Mesenchymal stem cell (in vitro differentiated cells and primary cell): ENCODE measurements at regions not wholly inside any gene's neighbourhood (a gene's known extent, or its start where the extent isn't known, plus 50 kb on each side); places are given as distances from the start of the nearest gene placed in this dataset.

ENCODE experiments used
- DNase-seq: peaks from one replicate; pipeline ENCODE4 v3.0.0-alpha.2; 2013
- H2AFZ ChIP-seq: one replicate; pipeline ENCODE4 v1.6.1; 2013; ENCODE audit warnings: low read depth, mild to moderate bottlenecking, control low read depth, inconsistent platforms, low read length, moderate library complexity
- H2AK5ac ChIP-seq: 2 replicates; pipeline ENCODE4 v1.6.1; 2013; ENCODE audit warnings: low read length, moderate library complexity, mild to moderate bottlenecking, inconsistent platforms; ENCODE audit not compliant: severe bottlenecking
- H2BK120ac ChIP-seq: one replicate; pipeline ENCODE4 v1.6.1; 2013; ENCODE audit warnings: low read depth, mild to moderate bottlenecking, inconsistent platforms, low read length, moderate library complexity
- H2BK12ac ChIP-seq, 2 experiments: one replicate each; pipeline ENCODE4 v1.6.1; 2013; ENCODE audit warnings: inconsistent platforms in 2 of 2, low read length in 2 of 2, mild to moderate bottlenecking in 2 of 2, moderate library complexity in 2 of 2, control low read depth in 1 of 2
- H2BK15ac ChIP-seq: one replicate; pipeline ENCODE4 v1.6.1; 2013; ENCODE audit warnings: mild to moderate bottlenecking, low read depth, inconsistent platforms; ENCODE audit not compliant: poor library complexity, severe bottlenecking
- H2BK5ac ChIP-seq: 2 replicates; pipeline ENCODE4 v1.6.1; 2013; ENCODE audit warnings: low read depth, mild to moderate bottlenecking, low read length, control low read depth, inconsistent platforms; ENCODE audit not compliant: poor library complexity, severe bottlenecking
- H3K14ac ChIP-seq, 2 experiments: one replicate each; pipeline ENCODE4 v1.6.1; 2013; ENCODE audit warnings: inconsistent platforms in 2 of 2, low read length in 2 of 2, control low read depth in 1 of 2, mild to moderate bottlenecking in 1 of 2, moderate library complexity in 1 of 2
- H3K18ac ChIP-seq, 2 experiments: one replicate each; pipeline ENCODE4 v1.6.1; 2013; ENCODE audit warnings: inconsistent platforms in 2 of 2, low read length in 2 of 2, control low read depth in 1 of 2, low read depth in 1 of 2, mild to moderate bottlenecking in 1 of 2
- H3K23ac ChIP-seq, 2 experiments: one replicate each; pipeline ENCODE4 v1.6.1; 2013; ENCODE audit warnings: inconsistent platforms in 2 of 2, low read length in 2 of 2, mild to moderate bottlenecking in 2 of 2, moderate library complexity in 2 of 2, control low read depth in 1 of 2
- H3K27ac ChIP-seq: 2 replicates; pipeline ENCODE4 v1.5.1; 2013; ENCODE audit warnings: mild to moderate bottlenecking, moderate library complexity, low read length, control low read depth, inconsistent platforms; ENCODE audit not compliant: poor library complexity, severe bottlenecking
- H3K27me3 ChIP-seq, 2 experiments: 2 replicates each; pipeline versions ENCODE4 v1.6.1 to v1.7.0; 2013; ENCODE audit warnings: low read length in 2 of 2, mild to moderate bottlenecking in 2 of 2, moderate library complexity in 2 of 2, control low read depth in 1 of 2, inconsistent platforms in 1 of 2; ENCODE audit not compliant: control insufficient read depth in 1 of 2, insufficient read depth in 1 of 2
- H3K36me3 ChIP-seq, 2 experiments: 2 replicates each; pipeline versions ENCODE4 v1.6.1 to v1.7.0; 2013; ENCODE audit warnings: low read length in 2 of 2, control low read depth in 1 of 2, inconsistent platforms in 1 of 2, low read depth in 1 of 2, mild to moderate bottlenecking in 1 of 2; ENCODE audit not compliant: insufficient read depth in 2 of 2, control insufficient read depth in 1 of 2
- H3K4ac ChIP-seq, 2 experiments: one replicate each; pipeline ENCODE4 v1.6.1; 2013; ENCODE audit warnings: inconsistent platforms in 2 of 2, low read length in 2 of 2, mild to moderate bottlenecking in 2 of 2, moderate library complexity in 2 of 2, control low read depth in 1 of 2, low read depth in 1 of 2
- H3K4me1 ChIP-seq: 2 replicates; pipeline ENCODE4 v1.6.1; 2013; ENCODE audit warnings: low read depth, low read length, control low read depth; ENCODE audit not compliant: control insufficient read depth, insufficient read depth
- H3K4me2 ChIP-seq: 2 replicates; pipeline ENCODE4 v1.6.1; 2013; ENCODE audit warnings: low read length, mild to moderate bottlenecking, inconsistent platforms; ENCODE audit not compliant: poor library complexity, severe bottlenecking
- H3K4me3 ChIP-seq, 2 experiments: 2 replicates each; pipeline versions ENCODE4 v1.5.1 to v1.7.0; 2013; ENCODE audit warnings: low read length in 2 of 2, mild to moderate bottlenecking in 2 of 2, control low read depth in 1 of 2, low read depth in 1 of 2; ENCODE audit not compliant: insufficient read depth in 1 of 2
- H3K79me1 ChIP-seq: replicated peaks from 2 replicates; pipeline ENCODE4 v1.6.1; 2013; ENCODE audit warnings: mild to moderate bottlenecking, control low read depth, low read length, inconsistent platforms; ENCODE audit not compliant: poor library complexity, severe bottlenecking
- H3K9ac ChIP-seq: 2 replicates; pipeline ENCODE4 v1.7.0; 2013; ENCODE audit warnings: mild to moderate bottlenecking, low read length, moderate library complexity
- H3K9me3 ChIP-seq: 2 replicates; pipeline ENCODE4 v1.7.0; 2013; ENCODE audit warnings: mild to moderate bottlenecking, low read length; ENCODE audit not compliant: control insufficient read depth
- H4K8ac ChIP-seq: one replicate; pipeline ENCODE4 v1.6.1; 2013; ENCODE audit warnings: inconsistent platforms, mild to moderate bottlenecking, low read length, moderate library complexity
- H4K91ac ChIP-seq: one replicate; pipeline ENCODE4 v1.6.1; 2013; ENCODE audit warnings: mild to moderate bottlenecking, low read length, inconsistent platforms
- WGBS: methylation state at CpG from one replicate; pipeline ENCODE4 v1.1.7; 2013; ENCODE audit warnings: mixed read lengths; 5-methylcytosine and 5-hydroxymethylcytosine counted together

- no peak overlapping the region for H2AFZ ChIP-seq
- H3K27me3 ChIP-seq = peaks cover 0 to 15% of the 10 kb centered on the region in 2 experiments
- H3K4me1 ChIP-seq = no peaks in the 10 kb centered on the region
- H3K9ac ChIP-seq = no peak overlapping the region
- H3K9me3 ChIP-seq = peaks cover 3% of the 10 kb centered on the region
- H3K23ac ChIP-seq = no peak overlapping the region
- no peak overlapping the region for H4K91ac ChIP-seq
- no peak overlapping the region for H3K27ac ChIP-seq
- H2BK5ac ChIP-seq = no peak overlapping the region
- H3K14ac ChIP-seq = no peak overlapping the region
- H2AK5ac ChIP-seq = no peak overlapping the region
- no peak for DNase-seq
- no peaks in the 10 kb centered on the region for H3K36me3 ChIP-seq
- 70% methylated on average over 3 of the region's 3 CpGs for WGBS
- no peak overlapping the region for H2BK15ac ChIP-seq
- H3K18ac ChIP-seq = no peak overlapping the region
- no peaks in the 10 kb centered on the region for H3K79me1 ChIP-seq
- no peak overlapping the region for H3K4ac ChIP-seq
- no peak overlapping the region for H4K8ac ChIP-seq
- H2BK120ac ChIP-seq = no peak overlapping the region
- H3K4me2 ChIP-seq = no peak overlapping the region
- no peak overlapping the region for H3K4me3 ChIP-seq
- H2BK12ac ChIP-seq = no peak overlapping the region
Observed at GRCh38 chr12:5343711-5344110, 88.2 kb upstream of the NTF3 start.

GRCh38 chr12:5344131-5344530 lies 87.8 kb upstream of the NTF3 start:
- no peak for DNase-seq
- Histone ChIP-seq H4K8ac (no peak overlapping the region), H3K23ac (no peak overlapping the region), H3K4me3 (no peak overlapping the region), H3K36me3 (no peaks in the 10 kb centered on the region), H3K79me1 (no peaks in the 10 kb centered on the region), H3K4ac (no peak overlapping the region), H3K9me3 (peaks cover 3% of the 10 kb centered on the region), H2AFZ (no peak overlapping the region), H3K4me1 (no peaks in the 10 kb centered on the region), H3K14ac (no peak overlapping the region), H2BK15ac (no peak overlapping the region), H3K18ac (no peak overlapping the region), H3K27ac (no peak overlapping the region), H4K91ac (no peak overlapping the region), H3K4me2 (no peak overlapping the region), H2BK12ac (no peak overlapping the region), H3K27me3 (peaks cover 0 to 15% of the 10 kb centered on the region in 2 experiments), H2BK5ac (no peak overlapping the region), H2AK5ac (no peak overlapping the region), H3K9ac (no peak overlapping the region), H2BK120ac (no peak overlapping the region)
- WGBS = 100% methylated on average over 2 of the region's 4 CpGs

GRCh38 chr12:5345534-5345933 lies 86.4 kb upstream of the NTF3 start:
- no peak for DNase-seq
- Histone ChIP-seq H3K9ac (no peak overlapping the region), H3K14ac (no peak overlapping the region), H3K9me3 (peaks cover 3% of the 10 kb centered on the region), H3K79me1 (no peaks in the 10 kb centered on the region), H3K27ac (no peak overlapping the region), H3K36me3 (no peaks in the 10 kb centered on the region), H3K27me3 (peaks cover 0 to 20% of the 10 kb centered on the region in 2 experiments), H4K8ac (no peak overlapping the region), H3K23ac (no peak overlapping the region), H3K4me1 (no peaks in the 10 kb centered on the region), H3K4ac (no peak overlapping the region), H2BK15ac (no peak overlapping the region), H2BK5ac (no peak overlapping the region), H2AFZ (no peak overlapping the region), H4K91ac (no peak overlapping the region), H2BK12ac (no peak overlapping the region), H3K4me3 (no peak overlapping the region), H3K18ac (no peak overlapping the region), H3K4me2 (no peak overlapping the region), H2AK5ac (no peak overlapping the region), H2BK120ac (no peak overlapping the region)

GRCh38 chr12:5348057-5348456 lies 83.9 kb upstream of the NTF3 start:
- Histone ChIP-seq H3K9ac (no peak overlapping the region), H2AK5ac (no peak overlapping the region), H2AFZ (no peak overlapping the region), H4K91ac (no peak overlapping the region), H2BK5ac (no peak overlapping the region), H3K79me1 (no peaks in the 10 kb centered on the region), H2BK120ac (no peak overlapping the region), H2BK15ac (no peak overlapping the region), H3K18ac (no peak overlapping the region), H3K4ac (no peak overlapping the region), H3K14ac (no peak overlapping the region), H3K4me3 (no peak overlapping the region), H3K9me3 (peaks cover 9% of the 10 kb centered on the region), H3K4me2 (no peak overlapping the region), H4K8ac (no peak overlapping the region), H3K4me1 (no peaks in the 10 kb centered on the region), H3K36me3 (no peaks in the 10 kb centered on the region), H3K27ac (no peak overlapping the region), H2BK12ac (no peak overlapping the region), H3K27me3 (peaks cover 0 to 20% of the 10 kb centered on the region in 2 experiments), H3K23ac (no peak overlapping the region)
- WGBS = 49% methylated on average over 3 of the region's 3 CpGs
- no peak for DNase-seq
